GM12873 (cell line): ENCODE measurements at regions not wholly inside any gene's neighbourhood (a gene's known extent, or its start where the extent isn't known, plus 50 kb on each side); places are given as distances from the start of the nearest gene placed in this dataset.

Source experiments
- TF ChIP-seq, protein P1 (sequence below): IDR thresholded peaks from 2 replicates; pipeline ENCODE4 v1.5.1; 2012; ENCODE audit warnings: low read depth, mild to moderate bottlenecking, moderate library complexity, low read length, control low read depth; ENCODE audit not compliant: insufficient read depth; ENCODE audit errors: missing control alignments

DNA sequence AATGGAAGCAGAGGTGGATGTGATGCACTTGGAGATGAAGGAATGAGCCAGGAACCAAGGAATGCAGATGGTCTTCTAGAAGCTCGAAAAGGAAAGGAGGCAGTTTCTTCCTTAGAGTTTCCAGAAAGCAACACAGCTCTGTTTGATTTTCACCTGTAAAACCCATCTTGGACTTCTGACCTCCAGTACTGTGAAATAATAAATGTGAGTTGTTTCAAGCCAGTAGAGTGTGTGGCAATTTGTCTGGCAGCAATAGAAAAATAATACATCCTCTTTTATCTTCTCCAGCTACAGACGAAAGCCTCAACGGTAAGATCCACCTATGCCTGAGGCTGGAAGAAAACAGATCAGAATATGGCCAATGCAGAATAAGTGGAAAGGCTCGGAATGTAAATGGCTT is 199.7 kb downstream of the HINT1 start:
- TF ChIP-seq, protein P1, sequence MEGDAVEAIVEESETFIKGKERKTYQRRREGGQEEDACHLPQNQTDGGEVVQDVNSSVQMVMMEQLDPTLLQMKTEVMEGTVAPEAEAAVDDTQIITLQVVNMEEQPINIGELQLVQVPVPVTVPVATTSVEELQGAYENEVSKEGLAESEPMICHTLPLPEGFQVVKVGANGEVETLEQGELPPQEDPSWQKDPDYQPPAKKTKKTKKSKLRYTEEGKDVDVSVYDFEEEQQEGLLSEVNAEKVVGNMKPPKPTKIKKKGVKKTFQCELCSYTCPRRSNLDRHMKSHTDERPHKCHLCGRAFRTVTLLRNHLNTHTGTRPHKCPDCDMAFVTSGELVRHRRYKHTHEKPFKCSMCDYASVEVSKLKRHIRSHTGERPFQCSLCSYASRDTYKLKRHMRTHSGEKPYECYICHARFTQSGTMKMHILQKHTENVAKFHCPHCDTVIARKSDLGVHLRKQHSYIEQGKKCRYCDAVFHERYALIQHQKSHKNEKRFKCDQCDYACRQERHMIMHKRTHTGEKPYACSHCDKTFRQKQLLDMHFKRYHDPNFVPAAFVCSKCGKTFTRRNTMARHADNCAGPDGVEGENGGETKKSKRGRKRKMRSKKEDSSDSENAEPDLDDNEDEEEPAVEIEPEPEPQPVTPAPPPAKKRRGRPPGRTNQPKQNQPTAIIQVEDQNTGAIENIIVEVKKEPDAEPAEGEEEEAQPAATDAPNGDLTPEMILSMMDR, result no peak

DNA sequence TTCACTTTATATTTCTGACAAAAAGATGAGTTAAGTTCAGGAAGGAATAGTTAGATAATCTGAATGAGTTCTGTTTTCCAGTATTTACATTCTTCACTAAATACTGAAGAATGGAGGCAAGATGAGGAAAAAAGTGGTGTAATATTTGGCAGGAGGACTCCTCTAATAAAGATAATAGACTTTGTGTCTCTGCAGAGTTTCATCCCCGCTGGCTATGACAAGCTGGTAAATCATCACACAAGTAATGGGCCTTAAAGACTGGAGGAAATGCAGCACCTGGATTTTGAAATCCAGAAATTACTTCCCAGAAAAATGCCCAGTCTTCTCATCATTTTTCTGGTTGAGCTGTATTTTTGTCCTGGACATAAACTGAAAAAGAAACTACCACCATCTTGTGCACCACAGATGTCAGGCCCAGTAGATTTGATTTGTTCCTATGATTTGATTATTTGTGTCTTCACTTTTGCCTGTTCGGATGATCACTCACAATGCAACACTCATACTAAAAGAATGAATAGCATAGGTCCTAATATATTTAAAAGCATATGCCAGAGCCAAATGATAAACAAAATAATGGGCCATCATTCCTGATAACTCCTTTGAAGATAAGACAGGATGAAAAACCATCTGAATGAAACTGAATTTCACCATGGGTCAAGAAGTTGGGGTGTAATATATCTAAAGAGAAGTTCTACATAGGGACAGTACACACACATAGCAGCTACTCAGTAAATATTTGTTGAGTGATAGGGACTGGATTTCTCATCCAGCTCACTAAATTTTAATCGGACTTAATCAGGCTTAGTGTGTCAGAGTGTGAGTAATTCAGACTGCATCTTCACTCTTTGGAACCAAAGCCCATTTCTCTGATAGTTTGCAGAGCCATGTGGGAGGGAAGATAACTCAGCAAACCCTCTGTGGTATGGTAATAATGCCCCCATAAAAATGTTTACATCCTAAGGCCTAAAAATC is 200.5 kb downstream of the HINT1 start:
- TF ChIP-seq, protein P1, result no peak

DNA sequence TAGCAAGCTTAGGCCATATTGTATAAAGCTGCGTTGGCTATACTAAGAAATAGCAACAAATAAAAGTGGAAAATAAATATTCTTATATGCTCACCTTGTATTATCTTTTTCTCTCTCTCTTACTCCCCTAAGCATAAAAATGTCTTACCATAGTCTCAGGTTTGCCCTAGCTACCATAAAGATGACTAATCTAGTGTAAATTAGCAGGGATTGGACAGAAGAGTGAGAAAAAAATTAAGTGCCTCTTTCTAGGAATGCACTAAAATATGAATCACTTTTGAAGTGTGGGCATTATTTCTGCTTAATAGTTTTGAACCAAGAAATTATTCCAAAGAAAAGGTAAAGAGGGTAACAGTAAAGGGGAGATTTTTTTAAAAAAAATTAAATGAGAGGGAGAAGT is 201.3 kb downstream of the HINT1 start:
- TF ChIP-seq, protein P1, result no peak

DNA sequence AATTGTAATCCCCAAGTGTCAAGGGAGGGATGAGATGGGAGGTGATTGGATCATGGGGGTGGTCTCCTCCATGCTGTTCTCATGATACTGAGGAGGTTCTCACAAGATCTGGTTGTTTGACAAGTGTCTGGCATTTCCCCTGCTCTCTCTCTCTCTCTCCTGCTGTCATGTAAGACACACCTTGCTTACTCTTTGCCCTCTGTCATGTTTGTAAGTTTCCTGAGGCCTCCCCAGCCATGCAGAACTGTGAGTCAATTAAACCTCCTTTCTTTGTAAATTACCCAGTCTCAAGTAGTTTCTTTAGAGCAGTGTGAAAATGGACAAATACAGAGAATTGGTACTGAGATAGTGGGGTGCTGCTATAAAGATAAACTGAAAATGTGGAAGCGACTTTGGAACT is 207.9 kb downstream of the HINT1 start:
- TF ChIP-seq, protein P1, result no peak

DNA sequence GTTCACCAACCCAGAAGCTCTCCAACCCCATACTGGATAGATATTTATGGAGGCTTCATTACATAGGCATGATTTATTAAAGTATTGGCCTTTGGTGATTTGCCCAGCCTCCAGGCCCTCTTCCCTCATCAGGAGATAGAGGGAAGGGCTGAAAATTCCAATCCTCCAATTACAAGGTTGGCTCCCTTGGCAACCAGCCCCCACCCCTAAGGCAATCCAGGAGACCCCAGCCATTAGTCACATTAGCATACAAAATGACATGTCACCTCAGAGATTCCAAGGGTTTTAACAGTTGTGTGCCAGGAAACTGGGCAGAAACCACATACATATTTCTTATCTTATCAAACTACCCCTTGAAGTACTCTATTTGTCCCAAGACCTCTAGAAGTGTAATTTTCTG is 210.0 kb downstream of the HINT1 start:
- TF ChIP-seq, protein P1, result no peak

DNA sequence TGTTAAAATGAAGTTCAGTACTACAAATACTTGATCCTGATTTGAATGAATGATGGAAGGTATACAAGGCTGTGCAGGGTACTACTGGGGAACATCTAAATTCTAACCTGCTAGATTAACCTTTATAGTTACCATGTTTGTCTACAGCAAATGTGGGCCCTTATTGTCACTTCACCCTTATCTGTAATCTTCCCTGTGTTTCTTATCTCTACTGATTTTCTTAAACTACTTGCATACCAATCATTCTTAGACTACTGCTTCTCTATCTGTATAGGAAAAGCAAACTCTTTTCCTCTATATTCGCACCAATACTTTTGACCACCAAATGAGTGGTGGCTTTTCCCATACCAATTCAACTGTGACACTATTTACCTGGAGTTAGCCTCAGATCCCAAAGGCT is 210.7 kb downstream of the HINT1 start:
- TF ChIP-seq, protein P1, result no peak

DNA sequence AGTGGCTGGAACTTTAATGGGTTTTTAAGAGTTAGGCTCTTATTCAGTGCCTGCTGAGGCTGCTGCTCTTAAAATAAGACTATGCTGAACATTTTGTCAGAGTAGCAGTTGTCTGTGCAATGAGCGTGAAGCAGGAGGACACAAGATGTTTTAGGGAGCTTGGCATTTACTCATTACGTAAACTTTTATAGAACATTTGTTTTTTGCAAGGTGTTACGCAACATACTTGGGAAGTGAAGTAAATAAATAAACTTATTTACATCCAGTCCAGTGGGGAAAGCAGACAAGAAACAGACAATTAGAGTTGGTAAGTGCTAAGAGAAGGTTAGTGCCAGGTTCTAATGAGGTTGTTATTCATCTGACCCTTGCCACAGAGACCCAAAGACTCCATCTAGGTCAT is 226.0 kb downstream of the HINT1 start:
- TF ChIP-seq, protein P1, result no peak
